GM12878 (cell line): ENCODE measurements at regions not wholly inside any gene's neighbourhood (a gene's known extent, or its start where the extent isn't known, plus 50 kb on each side); places are given as distances from the start of the nearest gene placed in this dataset.

ENCODE experiments used
- ATF7 ChIP-seq: fragments of 450-650 bp; IDR thresholded peaks from 2 replicates; pipeline ENCODE4 v1.6.1; 2016; ENCODE audit warnings: low read depth, mild to moderate bottlenecking
- CEBPB ChIP-seq, 2 experiments: fragments of 150-350 bp in 1 of 2; IDR thresholded peaks; 2 replicates each; pipeline ENCODE4 v1.6.1; 2012 to 2014; ENCODE audit warnings: low read depth in 2 of 2, low read length in 2 of 2, borderline replicate concordance in 1 of 2, inconsistent platforms in 1 of 2
- CTCF ChIP-seq, 3 experiments: IDR thresholded peaks in 2 of 3; conservative IDR thresholded peaks in 1 of 3; 2 replicates each; pipeline ENCODE4 v1.5.1; 2011; ENCODE audit warnings: low read depth in 3 of 3, low read length in 3 of 3, mild to moderate bottlenecking in 3 of 3, control low read depth in 2 of 3, moderate library complexity in 2 of 3, inconsistent platforms in 1 of 3, mixed read lengths in 1 of 3; ENCODE audit not compliant: control insufficient read depth in 2 of 3, insufficient read depth in 1 of 3; ENCODE audit errors: extremely low read depth in 1 of 3
- E2F4 ChIP-seq: IDR thresholded peaks from 2 replicates; pipeline ENCODE4 v1.6.1; 2012; ENCODE audit warnings: low read depth, low read length, improper control_type of control experiment
- ELK1 ChIP-seq: IDR thresholded peaks from 2 replicates; pipeline ENCODE4 v1.6.1; 2012; ENCODE audit warnings: low read depth, low read length, improper control_type of control experiment
- EZH2 ChIP-seq: IDR thresholded peaks from 2 replicates; pipeline ENCODE4 v1.6.1; 2012; ENCODE audit warnings: low read depth, mild to moderate bottlenecking, control low read depth, inconsistent platforms, low read length, borderline replicate concordance; ENCODE audit not compliant: control insufficient read depth
- HCFC1 ChIP-seq: fragments of 150-350 bp; IDR thresholded peaks from 2 replicates; pipeline ENCODE4 v1.6.1; 2014; ENCODE audit warnings: low read length
- HDAC2 ChIP-seq: fragments of 200-600 bp; sonication (generic); IDR thresholded peaks from 2 replicates; pipeline ENCODE4 v1.6.1; 2017
- KDM1A ChIP-seq: fragments of 200-600 bp; sonication (generic); IDR thresholded peaks from 2 replicates; pipeline ENCODE4 v1.6.1; 2016; ENCODE audit warnings: borderline replicate concordance
- NKRF ChIP-seq: fragments of 450-650 bp; conservative IDR thresholded peaks from 2 replicates; pipeline ENCODE4 v1.6.1; 2017; ENCODE audit warnings: mild to moderate bottlenecking, moderate library complexity
- NR2C1 ChIP-seq: fragments of 450-650 bp; IDR thresholded peaks from 2 replicates; pipeline ENCODE4 v1.6.1; 2017; ENCODE audit warnings: antibody characterized with exemption, mild to moderate bottlenecking, moderate library complexity
- NRF1 ChIP-seq: conservative IDR thresholded peaks from 2 replicates; pipeline ENCODE4 v1.6.1; 2011; ENCODE audit warnings: mild to moderate bottlenecking, low read depth, low read length, improper control_type of control experiment
- SPI1 ChIP-seq: IDR thresholded peaks from 2 replicates; pipeline ENCODE4 v1.6.1; 2011; ENCODE audit warnings: low read depth, mild to moderate bottlenecking, low read length, moderate library complexity, borderline replicate concordance; ENCODE audit not compliant: insufficient read depth
- ZBTB33 ChIP-seq: fragments of 450-650 bp; IDR thresholded peaks from 2 replicates; pipeline ENCODE4 v1.6.1; 2017; ENCODE audit warnings: mild to moderate bottlenecking

- TF ChIP-seq ATF7 (no peak), ZBTB33 (no peak), E2F4 (no peak), NR2C1 (no peak), HDAC2 (no peak), NRF1 (no peak), KDM1A (no peak), CEBPB (IDR thresholded peaks at IDR 0.05; ENCODE audit: borderline replicate concordance in 1 of 2, low read depth in 2 of 2, low read length in 2 of 2) (no peak), SPI1 (no peak), NKRF (no peak), ELK1 (no peak), EZH2 (no peak), HCFC1 (no peak), CTCF (IDR thresholded peaks at IDR 0.05 in 2 of 3, conservative IDR thresholded peaks at IDR 0.05 in 1 of 3; ENCODE audit: control insufficient read depth in 2 of 3, extremely low read depth in 1 of 3, insufficient read depth in 1 of 3, low read depth in 3 of 3, low read length in 3 of 3) (no peak)
Observed at GRCh38 chr9:107922260-107922659, 432.7 kb upstream of the KLF4 start.
